SK-N-SH treated with all-trans-retinoic acid at 6 μM for 48 hours (cell line): ENCODE measurements at regions not wholly inside any gene's neighbourhood (a gene's known extent, or its start where the extent isn't known, plus 50 kb on each side); places are given as distances from the start of the nearest gene placed in this dataset.

Source experiments
- ATAC-seq: fragments of 200-7000 bp; cut with Tn5 transposase; 3 replicates; pipeline ENCODE4 v1.9.1; 2020; ENCODE audit warnings: mild to moderate bottlenecking, moderate library complexity
- ARNTL ChIP-seq: fragments of 450-650 bp; formaldehyde crosslinking; IDR thresholded peaks from 2 replicates; pipeline ENCODE4 v1.5.0; 2020; ENCODE audit warnings: low read depth, mild to moderate bottlenecking, moderate library complexity, borderline replicate concordance
- CREB5 ChIP-seq: fragments of 250-450 bp; sonication (Bioruptor Pico); IDR thresholded peaks from 2 replicates; pipeline ENCODE4 v1.5.1; 2020; ENCODE audit warnings: low read depth, mild to moderate bottlenecking, moderate library complexity
- CSDC2 ChIP-seq: fragments of 250-450 bp; sonication (Bioruptor Pico); IDR thresholded peaks from 2 replicates; pipeline ENCODE4 v1.5.0; 2020; ENCODE audit warnings: mild to moderate bottlenecking, moderate library complexity
- CSRNP3 ChIP-seq: fragments of 250-450 bp; sonication (Bioruptor Pico); IDR thresholded peaks from 2 replicates; pipeline ENCODE4 v1.5.1; 2021; ENCODE audit warnings: mild to moderate bottlenecking, moderate library complexity
- ESRRG ChIP-seq: fragments of 250-450 bp; sonication (Bioruptor Pico); IDR thresholded peaks from 2 replicates; pipeline ENCODE4 v1.6.1; 2021; ENCODE audit warnings: mild to moderate bottlenecking
- ISL1 ChIP-seq: fragments of 250-450 bp; sonication (Bioruptor Pico); IDR thresholded peaks from 2 replicates; pipeline ENCODE4 v2.1.2; 2022; ENCODE audit warnings: mild to moderate bottlenecking, moderate library complexity
- OSR1 ChIP-seq: fragments of 250-450 bp; sonication (Bioruptor Pico); IDR thresholded peaks from 2 replicates; pipeline ENCODE4 v1.8.0; 2022; ENCODE audit warnings: moderate library complexity, mild to moderate bottlenecking, inconsistent platforms
- PATZ1 ChIP-seq: fragments of 250-450 bp; sonication (Bioruptor Pico); IDR thresholded peaks from 2 replicates; pipeline ENCODE4 v1.8.0; 2020; ENCODE audit warnings: mild to moderate bottlenecking, moderate library complexity, borderline replicate concordance
- POU6F1 ChIP-seq: fragments of 250-450 bp; sonication (Bioruptor Pico); IDR thresholded peaks from 2 replicates; pipeline ENCODE4 v1.8.0; 2021; ENCODE audit warnings: low read depth, mild to moderate bottlenecking, moderate library complexity, borderline replicate concordance
- RARB ChIP-seq: fragments of 250-450 bp; sonication (Bioruptor Pico); IDR thresholded peaks from 2 replicates; pipeline ENCODE4 v1.8.0; 2021; ENCODE audit warnings: mild to moderate bottlenecking, moderate library complexity
- SNAI2 ChIP-seq: fragments of 250-450 bp; sonication (Bioruptor Pico); IDR thresholded peaks from 2 replicates; pipeline ENCODE4 v1.5.0; 2020; ENCODE audit warnings: mild to moderate bottlenecking, moderate library complexity
- TCF4 ChIP-seq: fragments of 250-450 bp; sonication (Bioruptor Pico); IDR thresholded peaks from 2 replicates; pipeline ENCODE4 v1.8.0; 2021; ENCODE audit warnings: mild to moderate bottlenecking, moderate library complexity, borderline replicate concordance
- TOX ChIP-seq: fragments of 250-450 bp; sonication (Bioruptor Pico); IDR thresholded peaks from 2 replicates; pipeline ENCODE4 v1.8.0; 2021; ENCODE audit warnings: mild to moderate bottlenecking, moderate library complexity, borderline replicate concordance
- TSHZ2 ChIP-seq: fragments of 250-450 bp; sonication (Bioruptor Pico); IDR thresholded peaks from 2 replicates; pipeline ENCODE4 v1.5.0; 2020; ENCODE audit warnings: mild to moderate bottlenecking, moderate library complexity
- ZC3H10 ChIP-seq: fragments of 250-450 bp; sonication (Bioruptor Pico); IDR thresholded peaks from 2 replicates; pipeline ENCODE4 v1.5.1; 2021; ENCODE audit warnings: mild to moderate bottlenecking, moderate library complexity
- ZFP3 ChIP-seq: fragments of 250-450 bp; sonication (Bioruptor Pico); IDR thresholded peaks from 2 replicates; pipeline ENCODE4 v1.5.0; 2020; ENCODE audit warnings: mild to moderate bottlenecking, moderate library complexity
- ZNF565 ChIP-seq: fragments of 450-650 bp; formaldehyde crosslinking; conservative IDR thresholded peaks from 2 replicates; pipeline ENCODE4 v1.5.0; 2020; ENCODE audit warnings: low read depth, mild to moderate bottlenecking, moderate library complexity
- ZNF70 ChIP-seq: fragments of 450-650 bp; formaldehyde crosslinking; IDR thresholded peaks from 2 replicates; pipeline ENCODE4 v1.5.0; 2020; ENCODE audit warnings: mild to moderate bottlenecking, moderate library complexity
- ZNF8 ChIP-seq: fragments of 450-650 bp; formaldehyde crosslinking; IDR thresholded peaks from 2 replicates; pipeline ENCODE4 v1.5.0; 2020; ENCODE audit warnings: mild to moderate bottlenecking, moderate library complexity

- peak; percentile 93 for ATAC-seq
- TF ChIP-seq TCF4 (CRISPR knock-in tag), result no peak
- TF ChIP-seq PATZ1, result no peak
- TF ChIP-seq ZFP3, result no peak
- TF ChIP-seq CSRNP3, result no peak
- no peak for TF ChIP-seq ZNF565 (CRISPR knock-in tag)
- TF ChIP-seq POU6F1 (CRISPR knock-in tag), result no peak
- no peak for TF ChIP-seq OSR1 (CRISPR knock-in tag)
- no peak for TF ChIP-seq ISL1 (CRISPR knock-in tag)
- no peak for TF ChIP-seq ESRRG (CRISPR knock-in tag)
- no peak for TF ChIP-seq ZC3H10 (CRISPR knock-in tag)
- TF ChIP-seq CREB5 (CRISPR knock-in tag), result no peak
- no peak for TF ChIP-seq TSHZ2
- TF ChIP-seq ZNF8, result no peak
- TF ChIP-seq ZNF70 (CRISPR knock-in tag), result no peak
Observed at GRCh38 chr18:11553098-11553940, 56.1 kb upstream of the SLC35G4 start.

GRCh38 chr18:11548916-11549551 is 60.4 kb upstream of the SLC35G4 start:
- no peak for TF ChIP-seq ZNF8
- no peak for TF ChIP-seq TSHZ2
- no peak for TF ChIP-seq POU6F1 (CRISPR knock-in tag)
- TF ChIP-seq TOX (CRISPR knock-in tag), result no peak
- no peak for TF ChIP-seq TCF4 (CRISPR knock-in tag)
- TF ChIP-seq RARB (CRISPR knock-in tag), result no peak
- no peak for TF ChIP-seq OSR1 (CRISPR knock-in tag)
- no peak for TF ChIP-seq SNAI2
- no peak for TF ChIP-seq CSDC2 (CRISPR knock-in tag)
- TF ChIP-seq ARNTL (CRISPR knock-in tag), result no peak
- TF ChIP-seq, all 23 proteins: peak for 0
- ATAC-seq, result no peak
